K562 (cell line): ENCODE measurements at regions not wholly inside any gene's neighbourhood (a gene's known extent, or its start where the extent isn't known, plus 50 kb on each side); places are given as distances from the start of the nearest gene placed in this dataset.
A peak's percentile ranks its signal among the peaks of the same experiment; 100 is the strongest.

ENCODE experiments used
- ATAC-seq: fragments of 200-7000 bp; cut with Tn5 transposase; 3 replicates; pipeline ENCODE4 v1.9.1; 2020; ENCODE audit warnings: moderate library complexity
- BruUV-seq: library from RNA; stranded (reverse); fragments of 400-500 nt; replicated peaks from 2 replicates; lab custom pipeline; 2021; lab: Mats Ljungman, UMichigan
- CTCF ChIA-PET: fragments of 300-600 bp; formaldehyde crosslinking; extraction: SDS; loops from one replicate; lab custom pipeline; 2021; ENCODE audit warnings: low intra/inter-chr PET ratio; lab: Yijun Ruan, JAX
- POLR2A ChIA-PET: fragments of 300-600, 350-650 bp; sonication (Branson Sonifier 250); formaldehyde crosslinking; extraction: SDS; loops from one replicate; lab custom pipeline; 2021; ENCODE audit warnings: antibody characterized with exemption, inconsistent platforms; lab: Yijun Ruan, JAX
- DNase-seq, 4 experiments: peaks; one replicate each; pipeline versions ENCODE4 v3.0.0 to v3.0.0-alpha.2; 2011 to 2018; ENCODE audit warnings: low spot score in 3 of 4, mixed read lengths in 3 of 4; ENCODE audit errors: extremely low read depth in 1 of 4
- FAIRE-seq: peaks from 2 replicates; lab custom pipeline; 2011; peaks lifted over from hg19 to GRCh38; lab: Jason Lieb, UNC
- H2AFZ ChIP-seq: 2 replicates; pipeline ENCODE4 v1.6.0; 2011; ENCODE audit warnings: low read depth, low read length, control low read depth, inconsistent platforms
- H3K27ac ChIP-seq: fragments of 200-600 bp; 3 replicates; pipeline ENCODE4 v1.8.0; 2011; ENCODE audit warnings: low read depth, mild to moderate bottlenecking, control low read depth, inconsistent platforms, low read length, moderate library complexity, mixed read lengths; ENCODE audit errors: extremely low read depth
- H3K27me3 ChIP-seq, 2 experiments: fragments of 300-600 bp in 1 of 2; 2 replicates in 1 of 2; 3 replicates in 1 of 2; pipeline versions ENCODE4 v1.6.0 to v1.8.0; 2011; ENCODE audit warnings: inconsistent platforms in 2 of 2, low read length in 2 of 2, mild to moderate bottlenecking in 1 of 2, mixed read lengths in 1 of 2, moderate library complexity in 1 of 2; ENCODE audit not compliant: control insufficient read depth in 2 of 2, insufficient read depth in 2 of 2
- H3K36me3 ChIP-seq: fragments of 300-600 bp; 3 replicates; pipeline ENCODE4 v1.8.0; 2011; ENCODE audit warnings: mild to moderate bottlenecking, low read length, inconsistent platforms; ENCODE audit not compliant: control insufficient read depth, insufficient read depth
- H3K4me1 ChIP-seq, 2 experiments: fragments of 200-600 bp in 1 of 2; replicated peaks in 1 of 2; 2 replicates in 1 of 2; 3 replicates in 1 of 2; pipeline versions ENCODE4 v1.5.1 to v1.8.0; 2011; ENCODE audit warnings: inconsistent platforms in 2 of 2, low read length in 2 of 2, mild to moderate bottlenecking in 1 of 2, mixed read lengths in 1 of 2, moderate library complexity in 1 of 2; ENCODE audit not compliant: control insufficient read depth in 2 of 2, insufficient read depth in 2 of 2
- H3K4me2 ChIP-seq: 2 replicates; pipeline ENCODE4 v1.6.1; 2011; ENCODE audit warnings: low read length, control low read depth, inconsistent platforms, mixed read lengths; ENCODE audit not compliant: insufficient read depth
- H3K4me3 ChIP-seq: fragments of 200-600 bp; sonication (generic), shearing (Covaris generic); 2 replicates; pipeline ENCODE4 v1.5.1; 2016; ENCODE audit warnings: control low read depth, inconsistent platforms
- H3K79me2 ChIP-seq: fragments of 200-600 bp; 3 replicates; pipeline ENCODE4 v1.8.0; 2011; ENCODE audit warnings: low read length, inconsistent platforms; ENCODE audit not compliant: control insufficient read depth, insufficient read depth
- H3K9ac ChIP-seq, 2 experiments: 2 replicates each; pipeline versions ENCODE4 v1.6.0 to v1.6.1; 2011; ENCODE audit warnings: low read depth in 2 of 2, low read length in 2 of 2, control low read depth in 1 of 2, inconsistent platforms in 1 of 2, mild to moderate bottlenecking in 1 of 2, mixed read lengths in 1 of 2; ENCODE audit not compliant: insufficient read depth in 1 of 2
- H3K9me1 ChIP-seq: one replicate; pipeline ENCODE4 v1.6.0; 2011; ENCODE audit warnings: inconsistent platforms, mild to moderate bottlenecking, low read length, moderate library complexity; ENCODE audit not compliant: control insufficient read depth, insufficient read depth
- H3K9me3 ChIP-seq: replicated peaks from 2 replicates; pipeline ENCODE4 v1.5.1; 2011; ENCODE audit warnings: low read depth, low read length, inconsistent platforms; ENCODE audit not compliant: control insufficient read depth, insufficient read depth
- H4K20me1 ChIP-seq: replicated peaks from 2 replicates; pipeline ENCODE4 v1.6.1; 2011; ENCODE audit warnings: low read length, inconsistent platforms, mixed read lengths; ENCODE audit not compliant: control insufficient read depth, insufficient read depth
- HMG20B ChIP-seq: fragments of 250-450 bp; sonication (Bioruptor Pico); IDR thresholded peaks from 2 replicates; pipeline ENCODE4 v1.5.0; 2021; ENCODE audit warnings: mild to moderate bottlenecking
- PRDM10 ChIP-seq: fragments of 450-650 bp; IDR thresholded peaks from 2 replicates; pipeline ENCODE4 v1.6.1; 2018; ENCODE audit not compliant: partially characterized antibody
- RFX1 ChIP-seq: fragments of 450-650 bp; IDR thresholded peaks from 2 replicates; pipeline ENCODE4 v1.6.1; 2016; ENCODE audit warnings: mild to moderate bottlenecking, moderate library complexity
- WGBS: fragments of 100-300 bp; shearing (Covaris generic); methylation state at CpG from one replicate; pipeline ENCODE4 v1.1.6; 2016; ENCODE audit warnings: low coverage, mixed read lengths; ENCODE audit not compliant: insufficient coverage; ENCODE audit errors: missing lambda C conversion rate; 5-methylcytosine and 5-hydroxymethylcytosine counted together
- in situ Hi-C: fragments of 300-500 bp; cut with MboI; formaldehyde crosslinking; loops from 4 replicates; pipeline ENCODE4 v1.15.0; 2018; ENCODE audit warnings: inconsistent platforms, mixed read lengths
- intact Hi-C: fragments of 100-400 bp; cut with micrococcal nuclease; formaldehyde crosslinking; loops from 2 replicates; pipeline ENCODE4 v1.14.2; 2022

- in situ Hi-C loops = no loop called here
- no peak overlapping the region for H3K9ac ChIP-seq
- H3K4me1 ChIP-seq = peaks cover 6 to 14% of the 10 kb centered on the region in 2 experiments
- no peak for FAIRE-seq
- no peak overlapping the region for H3K27ac ChIP-seq
- H2AFZ ChIP-seq = no peak overlapping the region
- no peaks in the 10 kb centered on the region for H3K79me2 ChIP-seq
- H3K4me2 ChIP-seq = no peak overlapping the region
- H3K9me3 ChIP-seq = no peaks in the 10 kb centered on the region
- H4K20me1 ChIP-seq = peaks cover 25% of the 10 kb centered on the region
- ATAC-seq = no peak
- peak; percentile 30 for TF ChIP-seq PRDM10
- TF ChIP-seq HMG20B (CRISPR knock-in tag) = no peak
- peak; percentile 47 for TF ChIP-seq RFX1
- ChIA-PET CTCF (no interaction called here), POLR2A (interaction anchor here (0.8 to 2.5 kb wide), 3 partner anchors 8 to 229 kb away, joined by 4 to 10 read pairs (median 5); no protein-coding TSS in a partner anchor)
- no peaks in the 10 kb centered on the region for H3K36me3 ChIP-seq
- intact Hi-C loops = no loop called here
- no peak for DNase-seq
- BruUV-seq = no TSS peak
- H3K9me1 ChIP-seq = no peaks in the 10 kb centered on the region
- peaks cover 17 to 37% of the 10 kb centered on the region in 2 experiments for H3K27me3 ChIP-seq
- 9% methylated on average over 6 of the region's 6 CpGs for WGBS
- no peak overlapping the region for H3K4me3 ChIP-seq
Observed at GRCh38 chr1:201736707-201737320, 92.1 kb upstream of the IPO9 start.
